Lower lobe of right lung (tissue), 2 donors: ENCODE measurements at regions not wholly inside any gene's neighbourhood (a gene's known extent, or its start where the extent isn't known, plus 50 kb on each side); places are given as distances from the start of the nearest gene placed in this dataset.

Experiments
- ATAC-seq, 2 donors: fragments of 200-7000 bp; cut with Tn5 transposase; one replicate each; pipeline ENCODE4 v1.9.1; 2020 to 2022; ENCODE audit warnings: mild to moderate bottlenecking in 2 of 2, moderate library complexity in 2 of 2
- DNase-seq: peaks from one replicate; pipeline ENCODE4 v3.0.0-alpha.2; 2020
- H3K27ac ChIP-seq: fragments of 200-600 bp; one replicate; pipeline ENCODE4 v1.8.0; 2022
- H3K27me3 ChIP-seq: fragments of 200-600 bp; one replicate; pipeline ENCODE4 v1.8.0; 2022; ENCODE audit warnings: low read depth
- H3K36me3 ChIP-seq: fragments of 200-600 bp; one replicate; pipeline ENCODE4 v1.8.0; 2022; ENCODE audit warnings: mild to moderate bottlenecking
- H3K4me1 ChIP-seq: fragments of 200-600 bp; one replicate; pipeline ENCODE4 v1.8.0; 2022
- H3K4me3 ChIP-seq: fragments of 200-600 bp; one replicate; pipeline ENCODE4 v1.8.0; 2022; ENCODE audit warnings: mild to moderate bottlenecking
- H3K9me3 ChIP-seq: fragments of 200-600 bp; one replicate; pipeline ENCODE4 v1.8.0; 2022
- intact Hi-C: fragments of 100-400 bp; cut with DNase I; formaldehyde crosslinking; loops from one replicate; pipeline ENCODE4 v1.11.0; 2022
- TF ChIP-seq, protein P1 (sequence below): fragments of 200-600 bp; IDR thresholded peaks from one replicate; pipeline ENCODE4 v1.8.0; 2022; ENCODE audit warnings: antibody characterized with exemption, mild to moderate bottlenecking
- donor health status: DM: no; HTN: yes; CAD: no; lungs with severe emphysema.

DNA sequence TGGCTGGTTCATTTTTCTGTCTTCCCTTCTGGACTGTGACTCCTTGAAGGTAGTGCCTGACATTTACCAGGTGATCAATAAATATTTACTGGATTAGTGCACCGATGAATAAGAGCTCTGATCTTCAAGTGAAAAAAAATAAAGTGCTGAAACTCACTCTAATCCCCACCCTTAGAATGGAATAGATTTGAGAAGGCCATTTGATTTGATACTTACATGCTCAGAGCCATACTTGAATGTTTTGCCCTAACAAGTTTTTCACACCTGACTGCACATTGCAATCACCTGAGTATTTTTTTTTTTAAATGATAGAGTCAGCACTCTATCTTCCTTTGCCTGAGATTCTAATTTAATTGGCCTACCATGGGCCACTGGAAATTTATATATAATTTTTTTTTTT, 105.7 kb downstream of the LRRC70 start:
- ATAC-seq (no peak), DNase-seq (no peak)
- Histone ChIP-seq H3K27me3 (no peaks in the 10 kb centered on the region), H3K9me3 (peaks cover 6% of the 10 kb centered on the region), H3K36me3 (no peaks in the 10 kb centered on the region), H3K4me1 (no peaks in the 10 kb centered on the region), H3K27ac (no peak overlapping the region), H3K4me3 (no peak overlapping the region)
- TF ChIP-seq, protein P1, sequence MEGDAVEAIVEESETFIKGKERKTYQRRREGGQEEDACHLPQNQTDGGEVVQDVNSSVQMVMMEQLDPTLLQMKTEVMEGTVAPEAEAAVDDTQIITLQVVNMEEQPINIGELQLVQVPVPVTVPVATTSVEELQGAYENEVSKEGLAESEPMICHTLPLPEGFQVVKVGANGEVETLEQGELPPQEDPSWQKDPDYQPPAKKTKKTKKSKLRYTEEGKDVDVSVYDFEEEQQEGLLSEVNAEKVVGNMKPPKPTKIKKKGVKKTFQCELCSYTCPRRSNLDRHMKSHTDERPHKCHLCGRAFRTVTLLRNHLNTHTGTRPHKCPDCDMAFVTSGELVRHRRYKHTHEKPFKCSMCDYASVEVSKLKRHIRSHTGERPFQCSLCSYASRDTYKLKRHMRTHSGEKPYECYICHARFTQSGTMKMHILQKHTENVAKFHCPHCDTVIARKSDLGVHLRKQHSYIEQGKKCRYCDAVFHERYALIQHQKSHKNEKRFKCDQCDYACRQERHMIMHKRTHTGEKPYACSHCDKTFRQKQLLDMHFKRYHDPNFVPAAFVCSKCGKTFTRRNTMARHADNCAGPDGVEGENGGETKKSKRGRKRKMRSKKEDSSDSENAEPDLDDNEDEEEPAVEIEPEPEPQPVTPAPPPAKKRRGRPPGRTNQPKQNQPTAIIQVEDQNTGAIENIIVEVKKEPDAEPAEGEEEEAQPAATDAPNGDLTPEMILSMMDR, result no peak
- intact Hi-C loops, result no loop called here

DNA sequence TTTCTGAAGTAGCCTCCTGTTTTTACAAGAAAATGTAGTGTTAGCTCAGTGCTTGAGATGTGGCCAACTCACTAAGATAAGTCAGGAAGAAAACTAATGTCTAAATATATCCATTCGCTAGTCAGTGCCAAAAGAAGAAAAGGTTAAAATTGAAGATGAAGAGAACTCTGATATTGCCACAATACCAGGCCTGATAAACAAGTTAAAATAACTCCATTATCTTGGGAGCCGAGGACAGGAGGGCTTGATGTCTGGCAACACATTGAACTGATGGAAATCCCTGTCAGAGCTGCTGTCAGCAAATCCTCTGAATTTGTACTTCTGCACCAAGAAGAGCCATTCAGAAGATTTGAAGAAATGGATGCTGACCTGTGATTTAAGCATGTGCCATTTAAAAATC, 103.4 kb downstream of the LRRC70 start:
- Histone ChIP-seq H3K27ac (no peak overlapping the region), H3K9me3 (peaks cover 14% of the 10 kb centered on the region), H3K4me3 (no peak overlapping the region), H3K36me3 (no peaks in the 10 kb centered on the region), H3K27me3 (no peaks in the 10 kb centered on the region), H3K4me1 (no peaks in the 10 kb centered on the region)
- intact Hi-C loops, result no loop called here
- DNase-seq (no peak), ATAC-seq (no peak)
- TF ChIP-seq, protein P1, result no peak

DNA sequence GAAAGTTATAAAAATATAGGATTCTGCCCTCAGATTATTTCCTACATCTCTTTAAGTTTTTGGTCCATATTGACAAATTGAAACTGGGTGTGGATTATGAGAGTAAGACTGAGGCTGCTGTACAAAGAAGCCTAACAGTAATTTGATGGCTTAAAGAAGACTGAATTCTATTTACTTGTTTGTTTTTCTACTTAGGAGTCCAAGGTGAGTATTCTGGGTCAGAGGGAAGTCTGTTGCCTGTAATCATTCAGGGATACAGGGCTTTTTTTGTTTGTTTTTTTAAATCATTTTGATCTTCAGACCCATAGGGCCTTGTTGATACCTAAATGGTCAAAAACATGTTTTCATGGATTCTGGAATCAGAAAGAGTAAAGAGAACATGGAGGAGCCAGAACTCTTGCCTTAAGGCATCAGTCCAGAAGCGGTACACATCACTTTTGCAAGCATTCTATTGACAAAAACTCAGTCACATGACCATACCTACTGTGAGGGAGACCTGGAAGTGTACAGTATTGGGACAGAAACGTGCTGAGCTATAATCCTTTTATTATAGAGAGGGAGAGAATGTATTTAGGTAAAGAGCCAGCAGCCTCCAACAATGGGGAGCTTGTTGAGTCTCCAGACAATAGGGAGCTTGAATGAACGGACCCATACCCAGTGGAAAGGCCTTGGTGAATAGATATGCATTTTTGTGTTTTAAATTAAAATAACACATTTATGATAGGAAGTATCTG, 102.7 kb downstream of the LRRC70 start:
- no peak overlapping the region for H3K27ac ChIP-seq
- ATAC-seq (no peak), DNase-seq (no peak)
- H3K27me3 ChIP-seq, result no peaks in the 10 kb centered on the region
- no peaks in the 10 kb centered on the region for H3K36me3 ChIP-seq
- peaks cover 14% of the 10 kb centered on the region for H3K9me3 ChIP-seq
- TF ChIP-seq, protein P1, result no peak
- intact Hi-C loops, result no loop called here
- no peak overlapping the region for H3K4me3 ChIP-seq
- no peaks in the 10 kb centered on the region for H3K4me1 ChIP-seq

DNA sequence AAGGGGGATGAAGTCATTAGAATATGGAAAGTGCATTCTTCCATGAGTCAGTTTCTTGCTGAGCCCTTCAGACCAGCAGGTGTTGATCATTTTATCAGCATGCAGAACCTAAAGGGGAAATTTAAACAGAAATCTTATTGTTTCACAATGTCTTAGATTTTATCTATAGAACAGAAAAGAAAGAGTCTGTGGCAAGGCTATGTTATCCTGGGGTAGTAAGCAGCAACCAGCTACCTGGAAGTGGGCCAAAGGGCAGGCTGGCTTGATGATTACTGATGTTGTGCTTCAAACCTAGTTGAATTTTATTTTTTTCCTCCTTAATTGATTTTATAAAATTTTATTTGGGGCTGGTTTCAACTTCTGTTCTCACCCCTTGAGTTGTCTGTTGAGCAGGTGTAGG, 101.5 kb downstream of the LRRC70 start:
- intact Hi-C loops, result no loop called here
- Histone ChIP-seq H3K4me3 (no peak overlapping the region), H3K27ac (no peak overlapping the region), H3K27me3 (no peaks in the 10 kb centered on the region), H3K4me1 (no peaks in the 10 kb centered on the region), H3K9me3 (peaks cover 14% of the 10 kb centered on the region), H3K36me3 (no peaks in the 10 kb centered on the region)
- TF ChIP-seq, protein P1, result no peak
- ATAC-seq (no peak), DNase-seq (no peak)
